ENCODE measurements at regions not wholly inside any gene's neighbourhood (a gene's known extent, or its start where the extent isn't known, plus 50 kb on each side); places are given as distances from the start of the nearest gene placed in this dataset.

- no peak for ATAC-seq (replicated peaks)
- Mint-ChIP-seq H3K27me3 (peaks cover 29 to 36% of the 10 kb centered on the region in 2 donors), H3K4me3 (no peak overlapping the region), H3K27ac (no peak overlapping the region), H3K4me1 (peaks cover 6 to 12% of the 10 kb centered on the region in 2 donors), H3K36me3 (peaks cover 0 to 2% of the 10 kb centered on the region in 2 donors), H3K9me3 (peaks cover 0 to 1% of the 10 kb centered on the region in 2 donors)
- DNase-seq = no peak
Observed at GRCh38 chr2:234273887-234274584, 222.8 kb downstream of the ARL4C start.

- Mint-ChIP-seq H3K4me3 (no peak overlapping the region), H3K27me3 (peaks cover 22 to 26% of the 10 kb centered on the region in 2 donors), H3K4me1 (peaks cover 4 to 12% of the 10 kb centered on the region in 2 donors), H3K9me3 (no peaks in the 10 kb centered on the region), H3K36me3 (peaks cover 0 to 2% of the 10 kb centered on the region in 2 donors), H3K27ac (no peak overlapping the region)
- DNase-seq (no peak), ATAC-seq (replicated peaks) (no peak)
Observed at GRCh38 chr2:234272069-234272850, 221.8 kb downstream of the SPP2 start.

GRCh38 chr2:234271338-234271737 lies 220.8 kb downstream of the SPP2 start:
- ATAC-seq (replicated peaks) = no peak
- peaks cover 0 to 2% of the 10 kb centered on the region in 2 donors for H3K36me3 Mint-ChIP-seq
- no peak for DNase-seq
- no peak overlapping the region for H3K27ac Mint-ChIP-seq
- H3K9me3 Mint-ChIP-seq = no peaks in the 10 kb centered on the region
- peaks cover 18 to 26% of the 10 kb centered on the region in 2 donors for H3K27me3 Mint-ChIP-seq
- no peak overlapping the region for H3K4me3 Mint-ChIP-seq
- peaks cover 4 to 12% of the 10 kb centered on the region in 2 donors for H3K4me1 Mint-ChIP-seq

GRCh38 chr2:234269769-234270204 lies 219.3 kb downstream of the SPP2 start:
- peaks cover 0 to 2% of the 10 kb centered on the region in 2 donors for H3K36me3 Mint-ChIP-seq
- no peak overlapping the region for H3K4me3 Mint-ChIP-seq
- peaks cover 30 to 33% of the 10 kb centered on the region in 2 donors for H3K27me3 Mint-ChIP-seq
- no peaks in the 10 kb centered on the region for H3K9me3 Mint-ChIP-seq
- ATAC-seq (replicated peaks) (no peak), DNase-seq (no peak)
- H3K4me1 Mint-ChIP-seq = peaks cover 4 to 12% of the 10 kb centered on the region in 2 donors
- no peak overlapping the region for H3K27ac Mint-ChIP-seq

GRCh38 chr2:234267534-234267933 lies 217.0 kb downstream of the SPP2 start:
- Mint-ChIP-seq H3K27ac (no peak overlapping the region), H3K4me1 (peaks cover 0 to 2% of the 10 kb centered on the region in 2 donors), H3K4me3 (no peak overlapping the region), H3K27me3 (peaks cover 20 to 28% of the 10 kb centered on the region in 2 donors), H3K36me3 (no peaks in the 10 kb centered on the region), H3K9me3 (peaks cover 0 to 2% of the 10 kb centered on the region in 2 donors)
- ATAC-seq (replicated peaks) = no peak
- no peak for DNase-seq

GRCh38 chr2:234266952-234267351 lies 216.4 kb downstream of the SPP2 start:
- H3K36me3 Mint-ChIP-seq = no peaks in the 10 kb centered on the region
- H3K27me3 Mint-ChIP-seq = peaks cover 25 to 32% of the 10 kb centered on the region in 2 donors
- DNase-seq = no peak
- no peak for ATAC-seq (replicated peaks)
- peaks cover 0 to 2% of the 10 kb centered on the region in 2 donors for H3K9me3 Mint-ChIP-seq
- H3K27ac Mint-ChIP-seq = no peak overlapping the region
- H3K4me3 Mint-ChIP-seq = no peak overlapping the region
- H3K4me1 Mint-ChIP-seq = peaks cover 0 to 2% of the 10 kb centered on the region in 2 donors

GRCh38 chr2:234265206-234265605 lies 214.7 kb downstream of the SPP2 start:
- ATAC-seq (replicated peaks) = no peak
- no peak for DNase-seq
- H3K4me3 Mint-ChIP-seq = no peak overlapping the region
- peaks cover 0 to 2% of the 10 kb centered on the region in 2 donors for H3K4me1 Mint-ChIP-seq
- no peaks in the 10 kb centered on the region for H3K36me3 Mint-ChIP-seq
- H3K9me3 Mint-ChIP-seq = peaks cover 0 to 2% of the 10 kb centered on the region in 2 donors
- H3K27me3 Mint-ChIP-seq = peaks cover 34 to 43% of the 10 kb centered on the region in 2 donors
- no peak overlapping the region for H3K27ac Mint-ChIP-seq

GRCh38 chr2:234261736-234262135 lies 211.2 kb downstream of the SPP2 start:
- Mint-ChIP-seq H3K27me3 (peaks cover 36 to 53% of the 10 kb centered on the region in 2 donors), H3K36me3 (peaks cover 0 to 2% of the 10 kb centered on the region in 2 donors), H3K9me3 (peaks cover 0 to 2% of the 10 kb centered on the region in 2 donors), H3K4me1 (peaks cover 0 to 4% of the 10 kb centered on the region in 2 donors), H3K4me3 (no peak overlapping the region), H3K27ac (no peak overlapping the region)
- DNase-seq = no peak
- ATAC-seq (replicated peaks) = no peak

GRCh38 chr2:234259440-234259839 lies 208.9 kb downstream of the SPP2 start:
- no peak for ATAC-seq (replicated peaks)
- no peak for DNase-seq
- H3K36me3 Mint-ChIP-seq = peaks cover 0 to 2% of the 10 kb centered on the region in 2 donors
- no peak overlapping the region for H3K4me3 Mint-ChIP-seq
- H3K27me3 Mint-ChIP-seq = peaks cover 28 to 53% of the 10 kb centered on the region in 2 donors
- H3K27ac Mint-ChIP-seq = no peak overlapping the region
- H3K4me1 Mint-ChIP-seq = peaks cover 0 to 4% of the 10 kb centered on the region in 2 donors
- H3K9me3 Mint-ChIP-seq = peaks cover 0 to 2% of the 10 kb centered on the region in 2 donors

GRCh38 chr2:234258562-234259141 lies 208.2 kb downstream of the SPP2 start:
- peaks cover 0 to 2% of the 10 kb centered on the region in 2 donors for H3K4me1 Mint-ChIP-seq
- H3K36me3 Mint-ChIP-seq = peaks cover 0 to 2% of the 10 kb centered on the region in 2 donors
- no peak overlapping the region for H3K4me3 Mint-ChIP-seq
- ATAC-seq (replicated peaks) = no peak
- DNase-seq = no peak
- H3K9me3 Mint-ChIP-seq = peaks cover 0 to 2% of the 10 kb centered on the region in 2 donors
- no peak overlapping the region for H3K27ac Mint-ChIP-seq
- H3K27me3 Mint-ChIP-seq = peaks cover 26 to 50% of the 10 kb centered on the region in 2 donors

- Mint-ChIP-seq H3K27me3 (peaks cover 25 to 51% of the 10 kb centered on the region in 2 donors), H3K4me3 (no peak overlapping the region), H3K27ac (no peak overlapping the region), H3K9me3 (peaks cover 0 to 2% of the 10 kb centered on the region in 2 donors), H3K4me1 (peaks cover 0 to 2% of the 10 kb centered on the region in 2 donors), H3K36me3 (peaks cover 0 to 2% of the 10 kb centered on the region in 2 donors)
- DNase-seq (no peak), ATAC-seq (replicated peaks) (no peak)
Observed at GRCh38 chr2:234257859-234258561, 207.5 kb downstream of the SPP2 start.

- Mint-ChIP-seq H3K27me3 (peaks cover 29 to 54% of the 10 kb centered on the region in 2 donors), H3K4me1 (peaks cover 0 to 2% of the 10 kb centered on the region in 2 donors), H3K4me3 (no peak overlapping the region), H3K9me3 (no peaks in the 10 kb centered on the region), H3K36me3 (peaks cover 0 to 2% of the 10 kb centered on the region in 2 donors), H3K27ac (no peak overlapping the region)
- no peak for ATAC-seq (replicated peaks)
- no peak for DNase-seq
Observed at GRCh38 chr2:234256516-234256915, 206.0 kb downstream of the SPP2 start.

- Mint-ChIP-seq H3K9me3 (no peaks in the 10 kb centered on the region), H3K4me1 (peaks cover 0 to 2% of the 10 kb centered on the region in 2 donors), H3K27me3 (peaks cover 25 to 57% of the 10 kb centered on the region in 2 donors), H3K4me3 (no peak overlapping the region), H3K36me3 (peaks cover 0 to 2% of the 10 kb centered on the region in 2 donors), H3K27ac (peak overlapping the region; percentile 4)
- DNase-seq (no peak), ATAC-seq (replicated peaks) (no peak)
Observed at GRCh38 chr2:234254783-234255521, 204.4 kb downstream of the SPP2 start.
